SK-N-MC (cell line): ENCODE measurements at regions not wholly inside any gene's neighbourhood (a gene's known extent, or its start where the extent isn't known, plus 50 kb on each side); places are given as distances from the start of the nearest gene placed in this dataset.

Source experiments
- EZH2 ChIP-seq: fragments of 200-600 bp; sonication (generic); IDR thresholded peaks from one replicate; pipeline ENCODE4 v1.6.1; 2017; ENCODE audit warnings: antibody characterized with exemption
- FOXP2 ChIP-seq: optimal IDR thresholded peaks from 2 replicates; pipeline ENCODE3; 2011; ENCODE audit warnings: mild to moderate bottlenecking, moderate library complexity; ENCODE audit not compliant: insufficient read depth; ENCODE audit errors: extremely low read length, control extremely low read depth
- POLR2AphosphoS5 ChIP-seq: IDR thresholded peaks from 2 replicates; pipeline ENCODE4 v1.6.1; 2012; ENCODE audit warnings: mild to moderate bottlenecking, low read depth, low read length, borderline replicate concordance

- TF ChIP-seq POLR2AphosphoS5 (no peak), EZH2 (no peak), FOXP2 (no peak)
These were observed 107.1 kb downstream of the MRPL14 start for GRCh38 chr6:44020148-44020547.
